Stimulated activated effector memory CD8-positive, alpha-beta T cell treated with anti-CD3 and anti-CD28 coated beads, Interleukin-12 subunit alpha, Interleukin-12 subunit beta, amount 100 ng/mL, for 72 hours (primary cell): ENCODE measurements at regions not wholly inside any gene's neighbourhood (a gene's known extent, or its start where the extent isn't known, plus 50 kb on each side); places are given as distances from the start of the nearest gene placed in this dataset.
"Not testable (repeated sequence)": the region's sequence is repeated elsewhere in the genome, so short reads cannot be mapped to it uniquely, and the experiment has no call there.

ENCODE experiments used
- ATAC-seq: fragments of 150-1000 bp; cut with Tn5 transposase; 2 replicates; pipeline ENCODE4 v1.10.0; 2021
- DNase-seq, 2 donors: peaks; one replicate each; pipeline ENCODE4 v3.0.0; 2021 to 2022; ENCODE audit warnings: low spot score in 2 of 2
- H3K27ac Mint-ChIP-seq: one replicate; pipeline ENCODE4 v1.8.0; 2022; ENCODE audit warnings: mild to moderate bottlenecking, mixed read lengths
- H3K36me3 Mint-ChIP-seq: one replicate; pipeline ENCODE4 v1.8.0; 2022; ENCODE audit warnings: mild to moderate bottlenecking, mixed read lengths
- H3K4me1 Mint-ChIP-seq: one replicate; pipeline ENCODE4 v1.8.0; 2022; ENCODE audit warnings: mixed read lengths
- H3K4me3 Mint-ChIP-seq: one replicate; pipeline ENCODE4 v1.8.0; 2022; ENCODE audit warnings: mild to moderate bottlenecking, mixed read lengths
- H3K9me3 Mint-ChIP-seq: one replicate; pipeline ENCODE4 v1.8.0; 2022; ENCODE audit warnings: mixed read lengths

DNA sequence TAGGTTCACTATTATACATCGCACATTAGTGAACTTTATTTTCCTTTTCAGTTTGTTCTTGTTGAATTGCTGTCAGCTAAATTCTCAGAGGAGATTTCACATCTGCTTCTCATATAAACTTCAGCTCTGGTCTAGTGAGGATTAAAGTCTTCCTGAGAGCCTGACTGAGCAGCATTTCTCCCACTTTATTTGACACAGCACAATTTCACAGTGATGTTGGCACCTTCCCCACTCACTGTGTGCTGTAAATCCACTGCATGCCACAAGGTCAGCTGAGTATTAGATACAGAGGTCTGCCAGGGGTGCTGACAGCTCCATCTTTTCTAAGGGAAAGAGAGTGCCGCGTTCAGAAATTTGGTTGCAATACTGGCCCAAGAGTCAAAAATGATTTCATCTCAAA lies 567.4 kb downstream of the PRR16 start:
- H3K9me3 Mint-ChIP-seq, result peaks cover 8% of the 10 kb centered on the region

DNA sequence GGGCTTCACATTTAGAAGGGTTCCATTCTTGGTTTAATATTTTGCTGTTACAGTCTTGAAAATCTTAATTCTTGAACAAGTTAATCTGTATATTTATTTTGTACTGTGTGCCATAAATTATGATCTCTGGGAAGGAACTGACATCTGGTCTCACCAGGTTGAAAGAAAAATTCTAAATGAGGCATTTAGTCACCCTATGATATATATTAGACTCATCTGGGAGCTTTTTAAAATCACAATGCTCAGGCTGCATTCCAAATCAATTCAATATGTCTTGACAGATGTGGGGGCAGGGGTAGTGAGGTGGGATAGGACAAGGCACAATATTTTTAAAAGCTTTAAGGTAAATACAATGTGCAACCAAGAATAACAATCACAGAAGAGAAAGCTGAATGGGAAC lies 569.2 kb downstream of the PRR16 start:
- no peaks in the 10 kb centered on the region for H3K4me1 Mint-ChIP-seq
- ATAC-seq (no peak), DNase-seq (no peak)
- H3K9me3 Mint-ChIP-seq, result peaks cover 10% of the 10 kb centered on the region
- H3K36me3 Mint-ChIP-seq, result no peaks in the 10 kb centered on the region
- no peak overlapping the region for H3K27ac Mint-ChIP-seq
- no peak overlapping the region for H3K4me3 Mint-ChIP-seq

More for the DNA sequence above, 567.4 kb downstream of the PRR16 start:
- H3K4me1 Mint-ChIP-seq, result no peaks in the 10 kb centered on the region
- no peak overlapping the region for H3K4me3 Mint-ChIP-seq
- no peaks in the 10 kb centered on the region for H3K36me3 Mint-ChIP-seq
- no peak overlapping the region for H3K27ac Mint-ChIP-seq
- ATAC-seq (no peak), DNase-seq (no peak)

DNA sequence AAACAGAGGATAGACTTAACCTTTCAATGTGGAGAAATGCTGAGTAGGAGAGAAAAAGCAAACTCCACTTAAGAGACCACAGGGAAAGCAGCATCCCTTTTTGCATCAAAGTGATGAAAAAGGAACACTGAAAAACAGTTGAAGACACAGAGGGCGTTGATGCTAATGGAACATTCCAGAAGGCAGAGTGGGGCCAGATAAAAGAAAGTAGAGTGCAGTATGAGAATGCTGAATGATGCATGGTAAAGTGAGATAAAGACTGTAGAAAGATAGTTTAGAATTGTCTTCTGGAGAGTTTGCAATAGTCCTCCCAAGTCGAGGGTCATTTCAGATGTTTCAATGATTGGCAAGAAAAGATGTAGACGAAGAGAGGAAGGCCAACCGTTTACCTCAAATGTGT lies 574.3 kb downstream of the PRR16 start:
- no peak for ATAC-seq
- H3K4me3 Mint-ChIP-seq, result no peak overlapping the region

DNA sequence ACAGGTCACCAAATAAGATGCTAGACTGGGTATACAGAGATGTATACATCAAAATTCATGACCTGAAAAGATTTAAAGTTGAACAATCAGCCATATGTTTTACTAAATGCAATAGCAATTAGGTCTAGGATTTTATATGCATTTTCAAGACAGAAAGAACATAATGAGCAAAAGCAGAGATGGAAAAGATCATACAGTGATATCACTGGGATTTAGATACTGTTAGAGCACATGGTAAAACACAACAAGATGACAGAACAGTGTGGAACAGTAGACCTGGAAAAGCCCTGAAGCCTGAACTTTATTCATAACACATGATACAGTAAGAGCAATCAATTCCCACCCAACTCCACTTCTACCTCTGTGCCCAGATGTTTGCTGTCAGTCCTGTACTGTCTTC lies 585.9 kb downstream of the PRR16 start:
- DNase-seq (no peak), ATAC-seq (no peak)
- no peaks in the 10 kb centered on the region for H3K36me3 Mint-ChIP-seq
- H3K27ac Mint-ChIP-seq, result no peak overlapping the region
- no peak overlapping the region for H3K4me3 Mint-ChIP-seq
- H3K9me3 Mint-ChIP-seq, result peaks cover 8% of the 10 kb centered on the region
- no peaks in the 10 kb centered on the region for H3K4me1 Mint-ChIP-seq

More for the DNA sequence above, 574.3 kb downstream of the PRR16 start:
- Mint-ChIP-seq H3K36me3 (no peaks in the 10 kb centered on the region), H3K27ac (no peak overlapping the region), H3K9me3 (peaks cover 13% of the 10 kb centered on the region), H3K4me1 (no peaks in the 10 kb centered on the region)
- DNase-seq, result no peak

DNA sequence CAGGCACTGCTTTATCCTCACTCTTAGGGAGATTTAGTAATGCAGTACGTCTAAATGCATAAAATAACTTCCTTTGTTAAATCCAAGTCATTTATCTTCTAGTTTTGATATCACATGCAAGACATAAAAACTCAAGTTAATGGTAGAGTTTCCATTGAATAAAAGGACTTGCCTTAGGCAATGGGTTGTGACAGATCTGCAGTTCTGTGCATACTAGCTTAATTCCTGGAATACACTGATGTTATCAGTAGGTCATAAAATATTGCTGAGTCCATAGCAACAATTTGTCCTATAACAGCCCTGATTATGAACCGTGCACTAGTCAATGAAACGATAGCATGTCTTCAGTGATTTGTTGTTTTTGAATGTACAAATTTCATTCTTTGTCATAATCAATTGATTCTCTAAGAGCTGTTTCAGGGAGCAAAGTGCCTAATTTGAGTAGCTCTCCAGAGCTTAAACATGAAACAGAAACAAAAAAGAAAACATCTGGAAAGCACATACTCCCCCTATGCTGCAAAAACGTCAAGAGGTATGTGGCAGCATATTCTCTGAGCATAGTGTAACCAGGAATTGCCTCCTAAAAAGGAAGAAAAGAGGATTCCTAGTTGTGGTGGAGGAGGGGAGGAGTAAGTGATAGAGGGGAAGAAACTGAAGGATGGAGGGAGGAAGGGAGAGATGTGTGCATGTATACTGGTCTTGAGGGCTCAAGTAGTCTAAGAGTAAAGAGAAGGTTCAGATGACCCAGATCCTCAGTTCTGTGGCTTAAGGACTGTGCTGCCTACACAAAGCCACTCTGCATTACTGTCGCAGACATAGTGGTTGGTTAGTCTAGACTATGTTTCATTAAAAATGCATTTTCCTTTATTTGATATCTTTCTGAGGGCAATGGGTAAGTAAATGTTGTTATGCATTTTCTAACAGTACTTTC lies 589.2 kb downstream of the PRR16 start:
- no peak overlapping the region for H3K27ac Mint-ChIP-seq
- ATAC-seq (no peak), DNase-seq (no peak)
- no peaks in the 10 kb centered on the region for H3K36me3 Mint-ChIP-seq
- H3K4me3 Mint-ChIP-seq, result no peak overlapping the region
- H3K4me1 Mint-ChIP-seq, result no peaks in the 10 kb centered on the region
- H3K9me3 Mint-ChIP-seq, result peaks cover 8% of the 10 kb centered on the region

DNA sequence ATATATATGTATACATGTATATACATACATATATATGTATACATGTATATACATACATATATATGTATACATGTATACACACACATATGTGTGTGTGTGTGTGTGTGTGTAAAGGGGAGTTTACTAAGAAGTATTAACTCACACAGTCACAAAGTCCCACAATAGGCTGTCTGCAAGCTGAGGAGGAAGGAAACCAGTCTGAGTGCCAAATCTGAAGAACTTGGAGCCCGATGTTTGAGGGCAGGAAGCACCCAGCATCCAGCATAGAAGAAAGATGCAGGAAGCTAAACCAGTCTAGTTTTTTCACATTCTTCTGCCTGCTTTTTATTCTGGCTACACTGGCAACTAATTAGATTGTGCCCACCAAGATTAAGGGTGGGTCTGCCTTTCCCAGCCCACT lies 591.5 kb downstream of the PRR16 start:
- H3K4me1 Mint-ChIP-seq, result no peaks in the 10 kb centered on the region
- H3K4me3 Mint-ChIP-seq, result no peak overlapping the region
- ATAC-seq, result no peak
- no peak overlapping the region for H3K27ac Mint-ChIP-seq
- no peak for DNase-seq
- no peaks in the 10 kb centered on the region for H3K36me3 Mint-ChIP-seq
- H3K9me3 Mint-ChIP-seq, result peaks cover 13% of the 10 kb centered on the region

DNA sequence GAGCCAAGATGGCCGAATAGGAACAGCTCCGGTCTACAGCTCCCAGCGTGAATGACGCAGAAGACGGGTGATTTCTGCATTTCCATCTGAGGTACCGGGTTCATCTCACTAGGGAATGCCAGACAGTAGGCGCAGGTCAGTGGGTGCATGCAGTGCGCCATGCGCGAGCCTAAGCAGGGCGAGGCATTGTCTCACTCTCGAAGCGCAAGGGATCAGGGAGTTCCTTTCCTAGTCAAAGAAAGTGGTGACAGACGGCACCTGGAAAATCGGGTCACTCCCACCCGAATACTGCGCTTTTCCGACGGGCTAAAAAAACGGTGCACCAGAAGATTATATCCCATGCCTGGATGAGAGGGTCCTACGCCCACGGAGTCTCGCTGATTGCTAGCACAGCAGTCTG lies 600.1 kb downstream of the PRR16 start:
- not testable (repeated sequence) for H3K27ac Mint-ChIP-seq, ATAC-seq

DNA sequence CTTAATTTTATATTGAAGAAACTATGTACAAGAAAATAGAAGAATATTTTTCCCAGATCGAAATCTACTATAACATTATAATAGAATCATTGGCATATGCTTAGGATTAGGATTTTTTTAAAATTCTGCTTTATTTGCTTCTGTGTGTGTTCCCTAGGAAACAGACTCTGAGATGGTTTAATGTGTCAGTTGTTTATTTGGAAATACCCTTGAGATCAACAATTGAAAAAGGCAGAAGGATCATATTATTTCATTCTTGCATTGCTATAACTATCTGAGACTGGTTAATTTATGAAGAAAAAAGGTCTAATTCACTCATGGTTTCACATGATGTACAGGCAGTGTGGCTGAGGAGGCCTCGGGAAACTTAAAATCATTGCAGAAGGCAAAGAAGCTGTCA lies 622.6 kb downstream of the PRR16 start:
- Mint-ChIP-seq H3K36me3 (no peaks in the 10 kb centered on the region), H3K27ac (no peak overlapping the region), H3K4me3 (no peak overlapping the region), H3K4me1 (no peaks in the 10 kb centered on the region), H3K9me3 (peaks cover 22% of the 10 kb centered on the region)
- ATAC-seq, result no peak
- DNase-seq, result no peak

More for the DNA sequence above, 600.1 kb downstream of the PRR16 start:
- H3K9me3 Mint-ChIP-seq, result peaks cover 10% of the 10 kb centered on the region
- not testable (repeated sequence) for DNase-seq, H3K4me1 Mint-ChIP-seq, H3K36me3 Mint-ChIP-seq, H3K4me3 Mint-ChIP-seq

DNA sequence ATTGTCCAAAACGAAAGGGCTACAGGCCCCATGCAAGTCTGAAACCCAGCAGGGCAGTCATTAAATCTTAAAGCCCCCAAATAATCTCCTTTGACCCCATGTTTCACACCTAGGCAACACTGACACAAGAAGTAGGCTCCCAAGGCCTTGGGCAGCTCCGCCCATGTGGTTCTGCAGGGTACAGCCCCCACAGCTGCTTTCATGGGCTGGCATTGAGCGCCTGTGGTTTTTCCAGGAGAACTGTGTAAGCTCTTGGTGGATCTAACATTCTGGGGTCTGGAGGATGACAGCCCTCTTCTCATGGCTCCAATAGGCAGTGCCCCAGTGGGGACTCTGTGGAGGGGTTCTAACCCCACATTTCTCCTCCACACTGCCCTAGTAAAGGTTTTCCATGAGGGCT lies 623.5 kb downstream of the PRR16 start:
- Mint-ChIP-seq H3K36me3 (no peaks in the 10 kb centered on the region), H3K9me3 (peaks cover 22% of the 10 kb centered on the region), H3K4me1 (no peaks in the 10 kb centered on the region), H3K27ac (no peak overlapping the region), H3K4me3 (no peak overlapping the region)
- ATAC-seq (no peak), DNase-seq (no peak)

DNA sequence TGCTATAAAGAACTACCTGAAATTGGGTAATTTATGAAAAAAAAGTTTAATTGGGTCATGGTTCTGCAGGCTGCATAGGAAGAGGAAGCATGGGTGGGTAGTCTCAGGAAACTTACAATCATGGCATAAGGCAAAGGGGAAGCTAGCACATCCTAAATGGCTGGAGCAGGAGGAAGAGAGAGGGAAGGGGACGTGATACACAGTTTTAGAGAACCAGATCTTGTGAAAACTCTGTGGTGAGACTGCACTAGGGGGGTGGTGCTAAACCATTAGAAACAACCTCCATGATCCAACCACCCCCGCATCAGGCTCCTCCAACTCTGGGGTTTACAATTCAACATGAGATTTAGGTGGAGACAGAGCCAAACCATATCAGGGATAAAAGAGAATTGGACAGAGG lies 624.2 kb downstream of the PRR16 start:
- Mint-ChIP-seq H3K27ac (no peak overlapping the region), H3K4me1 (no peaks in the 10 kb centered on the region), H3K36me3 (no peaks in the 10 kb centered on the region), H3K4me3 (no peak overlapping the region), H3K9me3 (peaks cover 22% of the 10 kb centered on the region)
- ATAC-seq, result no peak
- DNase-seq, result no peak

DNA sequence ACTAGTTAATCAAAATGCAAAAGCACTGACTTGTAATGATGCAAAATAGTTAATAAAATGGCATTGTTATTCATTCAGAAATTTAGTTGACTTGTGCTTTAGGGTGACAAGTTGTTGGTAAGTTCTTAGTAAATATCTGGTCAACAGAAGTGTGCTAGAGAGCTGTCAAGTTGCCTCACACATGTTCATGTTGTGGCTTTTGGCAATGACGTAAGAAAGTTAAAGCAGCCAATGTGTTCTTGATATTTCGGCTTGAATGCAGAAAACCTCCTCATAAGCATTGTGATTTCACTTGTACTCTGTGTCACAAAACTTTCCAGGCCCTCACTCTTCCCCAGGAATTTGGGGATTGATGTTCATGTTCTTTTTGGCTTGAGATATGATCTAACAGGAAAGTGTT lies 626.7 kb downstream of the PRR16 start:
- H3K4me3 Mint-ChIP-seq, result no peak overlapping the region
- ATAC-seq, result no peak

DNA sequence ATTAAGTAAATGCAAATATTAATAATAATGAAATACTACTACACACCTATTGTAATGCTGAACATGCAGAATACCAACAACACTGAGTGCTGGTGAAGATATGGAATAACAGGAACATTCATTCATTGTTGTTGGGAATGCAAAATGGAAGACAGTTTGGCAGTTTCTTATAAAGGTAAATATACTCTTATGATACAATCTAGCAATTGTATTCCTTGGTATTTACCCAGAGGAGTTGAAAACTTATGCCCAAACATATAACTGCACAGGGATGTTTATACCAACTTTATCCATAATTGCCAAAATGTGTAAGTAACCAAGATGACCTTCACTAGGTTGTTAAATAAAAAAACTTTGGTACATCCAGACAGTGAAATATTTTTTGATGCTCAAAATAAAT lies 636.8 kb downstream of the PRR16 start:
- Mint-ChIP-seq H3K27ac (no peak overlapping the region), H3K4me1 (no peaks in the 10 kb centered on the region), H3K9me3 (peaks cover 19% of the 10 kb centered on the region), H3K4me3 (no peak overlapping the region), H3K36me3 (no peaks in the 10 kb centered on the region)
- no peak for ATAC-seq
- DNase-seq, result no peak

More for the DNA sequence above, 626.7 kb downstream of the PRR16 start:
- Mint-ChIP-seq H3K9me3 (peaks cover 17% of the 10 kb centered on the region), H3K4me1 (no peaks in the 10 kb centered on the region), H3K36me3 (no peaks in the 10 kb centered on the region), H3K27ac (no peak overlapping the region)
- DNase-seq, result no peak

DNA sequence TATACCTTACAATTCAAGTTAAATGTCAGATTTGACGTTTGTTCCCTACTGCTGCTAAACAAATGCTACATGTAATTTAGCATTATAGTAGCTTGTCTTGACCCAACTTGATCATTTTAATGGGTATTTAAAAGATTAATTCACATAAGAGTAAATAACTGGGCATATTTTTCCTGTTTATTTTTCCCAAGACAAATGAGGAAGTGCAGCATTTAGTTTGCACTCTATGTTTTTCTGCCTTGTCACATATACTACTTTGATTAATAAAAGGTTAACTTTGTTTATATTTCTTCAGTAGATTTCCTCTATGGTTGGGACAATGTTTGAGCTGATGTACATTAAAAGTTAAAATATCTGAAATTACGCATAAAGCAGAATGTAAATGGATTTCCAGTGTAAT lies 641.8 kb downstream of the PRR16 start:
- no peak overlapping the region for H3K4me3 Mint-ChIP-seq
- no peaks in the 10 kb centered on the region for H3K36me3 Mint-ChIP-seq
- DNase-seq (no peak), ATAC-seq (no peak)
- H3K4me1 Mint-ChIP-seq, result no peaks in the 10 kb centered on the region
- H3K9me3 Mint-ChIP-seq, result peaks cover 2% of the 10 kb centered on the region
- no peak overlapping the region for H3K27ac Mint-ChIP-seq

DNA sequence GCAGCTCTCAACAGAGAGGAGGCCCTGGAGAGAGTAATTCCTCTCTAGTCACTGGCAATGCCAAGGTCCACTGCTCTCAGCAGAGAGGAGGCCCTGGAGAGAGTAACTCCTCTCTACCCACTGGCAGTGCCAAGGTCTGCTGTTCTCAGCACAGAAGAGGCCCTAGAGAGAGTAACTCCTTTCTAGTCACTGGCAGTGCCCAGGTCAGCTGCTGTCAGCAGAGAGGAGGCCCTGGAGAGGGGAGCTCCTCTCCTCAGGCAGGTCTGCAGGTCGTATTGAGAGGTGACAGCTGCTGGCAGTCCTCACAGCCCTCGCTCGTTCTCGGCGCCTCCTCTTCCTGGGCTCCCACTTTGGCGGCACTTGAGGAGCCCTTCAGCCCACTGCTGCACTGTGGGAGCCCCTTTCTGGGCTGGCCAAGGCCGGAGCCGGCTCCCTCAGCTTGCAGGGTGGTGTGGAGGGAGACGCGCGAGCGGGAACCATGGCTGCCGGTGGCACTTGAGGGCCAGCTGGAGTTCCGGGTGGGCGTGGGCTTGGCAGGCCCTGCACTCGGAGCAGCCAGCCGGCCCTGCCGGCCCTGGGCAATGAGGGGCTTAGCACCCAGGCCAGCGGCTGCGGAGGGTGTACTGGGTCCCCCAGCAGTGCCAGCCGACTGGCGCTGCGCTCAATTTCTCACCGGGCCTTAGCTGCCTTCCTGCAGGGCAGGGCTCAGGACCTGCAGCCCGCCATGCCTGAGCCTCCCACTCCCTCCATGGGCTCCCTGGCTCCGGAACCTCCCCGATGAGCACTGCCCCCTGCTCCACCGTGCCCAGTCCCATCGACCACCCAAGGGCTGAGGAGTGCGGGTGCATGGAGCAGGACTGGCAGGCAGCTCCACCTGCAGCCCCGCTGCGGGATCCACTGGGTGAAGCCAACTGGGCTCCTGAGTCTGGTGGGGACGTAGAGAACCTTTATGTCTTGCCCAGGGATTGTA lies 642.9 kb downstream of the PRR16 start:
- not testable (repeated sequence) for H3K4me1 Mint-ChIP-seq, H3K27ac Mint-ChIP-seq, H3K9me3 Mint-ChIP-seq, H3K4me3 Mint-ChIP-seq, DNase-seq, H3K36me3 Mint-ChIP-seq
- ATAC-seq, result peak; percentile 31

DNA sequence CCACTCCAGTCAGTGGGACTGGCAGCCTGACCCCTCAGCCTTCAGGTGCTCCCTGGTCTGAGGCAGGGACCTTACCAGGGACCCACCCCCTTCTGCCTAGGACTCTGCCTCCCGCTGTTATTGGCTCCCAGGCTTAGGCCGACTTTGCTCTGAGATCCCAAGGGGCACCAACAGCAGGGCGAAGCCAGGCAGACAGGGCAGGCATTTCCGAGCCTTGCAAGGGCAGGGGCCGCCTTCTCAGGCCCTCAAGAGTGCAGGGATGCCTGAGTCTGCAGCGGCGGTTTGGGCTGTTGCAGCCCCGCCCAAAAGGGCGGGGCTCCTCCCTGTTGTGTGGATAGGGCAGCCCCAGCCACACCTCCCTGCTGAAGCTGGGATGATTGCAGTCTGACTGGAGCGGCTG lies 644.6 kb downstream of the PRR16 start:
- Mint-ChIP-seq H3K36me3 (no peaks in the 10 kb centered on the region), H3K4me1 (no peaks in the 10 kb centered on the region), H3K9me3 (peaks cover 6% of the 10 kb centered on the region), H3K4me3 (no peak overlapping the region), H3K27ac (no peak overlapping the region)
- DNase-seq (no peak), ATAC-seq (no peak)
